RWPE1 (cell line): ENCODE measurements at regions not wholly inside any gene's neighbourhood (a gene's known extent, or its start where the extent isn't known, plus 50 kb on each side); places are given as distances from the start of the nearest gene placed in this dataset.
"Not testable (repeated sequence)": the region's sequence is repeated elsewhere in the genome, so short reads cannot be mapped to it uniquely, and the experiment has no call there.

ENCODE experiments used
- CTCF ChIA-PET: fragments of 350-600 bp; sonication (Branson Sonifier 250); formaldehyde crosslinking; extraction: SDS; loops from one replicate; lab custom pipeline; 2021; lab: Yijun Ruan, JAX
- POLR2A ChIA-PET: fragments of 400-600 bp; formaldehyde crosslinking; extraction: SDS; loops from one replicate; lab custom pipeline; 2020; ENCODE audit warnings: antibody characterized with exemption; ENCODE audit not compliant: low non-redundant PET; lab: Yijun Ruan, JAX
- DNase-seq: peaks from one replicate; pipeline ENCODE4 v3.0.0; 2012; ENCODE audit warnings: low spot score
- H3K27ac ChIP-seq: fragments of 450-650 bp; 2 replicates; pipeline ENCODE4 v1.5.1; 2017
- CTCF ChIP-seq: fragments of 450-650 bp; conservative IDR thresholded peaks from 2 replicates; pipeline ENCODE4 v1.5.1; 2017; ENCODE audit warnings: low read depth, mild to moderate bottlenecking

GRCh38 chr3:144894576-144894975 is 923.0 kb downstream of the DIPK2A start:
- CTCF ChIA-PET: interaction anchor here (0.6 to 0.7 kb wide), 2 partner anchors 10 to 545 kb away, joined by 3 read pairs; no protein-coding TSS in a partner anchor
- DNase-seq: no peak
- POLR2A ChIA-PET: no interaction called here

GRCh38 chr3:144900366-144900765 is 928.7 kb downstream of the DIPK2A start:
- no peak for DNase-seq
- H3K27ac ChIP-seq: no peak overlapping the region
- CTCF ChIA-PET: no interaction called here
- POLR2A ChIA-PET: no interaction called here
- no peak for TF ChIP-seq CTCF

More at GRCh38 chr3:144894576-144894975, 923.0 kb downstream of the DIPK2A start:
- no peak overlapping the region for H3K27ac ChIP-seq
- TF ChIP-seq CTCF: no peak

DNA sequence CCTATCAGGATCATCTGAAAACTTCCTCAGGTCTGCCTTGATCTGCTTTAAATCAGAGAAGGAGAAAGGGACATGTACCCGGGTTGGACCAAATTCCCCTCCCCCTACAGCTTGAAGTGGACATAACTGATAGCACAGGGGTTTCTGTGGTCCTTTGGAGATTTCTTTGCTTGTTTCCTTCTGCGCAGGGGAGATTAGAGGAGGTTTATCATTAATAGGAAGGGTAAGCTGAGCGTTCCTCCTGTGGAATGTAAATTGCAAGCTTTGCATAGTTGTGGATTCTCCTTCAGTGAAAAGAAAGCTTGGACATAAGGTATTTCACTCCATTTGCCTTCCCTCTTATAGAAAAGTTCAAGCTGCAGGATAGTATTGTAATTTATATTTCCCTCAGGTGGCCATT is 936.0 kb downstream of the DIPK2A start:
- DNase-seq, POLR2A ChIA-PET, CTCF ChIA-PET, H3K27ac ChIP-seq: not testable (repeated sequence)

DNA sequence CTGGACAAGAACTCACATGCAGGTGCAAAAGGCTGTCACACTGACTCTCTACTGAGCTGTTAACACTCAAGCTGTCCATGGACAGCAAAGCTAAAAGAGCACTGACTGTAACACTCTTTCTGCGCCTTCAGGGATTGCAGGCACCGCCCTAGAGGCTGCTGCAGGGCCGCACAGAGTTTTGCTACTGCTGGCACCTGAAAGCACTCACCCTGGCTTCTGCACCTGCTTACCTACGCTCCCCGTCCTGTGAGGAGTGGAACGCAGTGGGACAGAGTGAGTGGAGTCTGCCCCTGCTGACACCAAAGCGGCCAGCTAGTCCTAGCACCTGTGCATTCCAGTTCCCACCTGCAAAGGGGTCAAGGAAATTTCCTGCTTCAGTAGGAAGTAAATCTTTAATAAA is 941.3 kb downstream of the DIPK2A start:
- TF ChIP-seq CTCF: no peak
- POLR2A ChIA-PET: no interaction called here
- no peak for DNase-seq
- CTCF ChIA-PET: no interaction called here
- no peak overlapping the region for H3K27ac ChIP-seq

GRCh38 chr3:144915202-144915601 is 943.6 kb downstream of the DIPK2A start:
- CTCF ChIA-PET: no interaction called here

GRCh38 chr3:144921710-144922109 is 950.1 kb downstream of the DIPK2A start:
- no peak for DNase-seq
- POLR2A ChIA-PET: no interaction called here
- CTCF ChIA-PET: no interaction called here
- H3K27ac ChIP-seq: no peak overlapping the region
- TF ChIP-seq CTCF: no peak

More at GRCh38 chr3:144915202-144915601, 943.6 kb downstream of the DIPK2A start:
- no peak for DNase-seq
- no peak overlapping the region for H3K27ac ChIP-seq
- TF ChIP-seq CTCF: no peak
- POLR2A ChIA-PET: no interaction called here

GRCh38 chr3:144923046-144923775 is 951.6 kb downstream of the DIPK2A start:
- ChIA-PET POLR2A (no interaction called here), CTCF (interaction anchor here (0.6 kb wide), 1 partner anchor 1028 kb away, joined by 3 read pairs; no protein-coding TSS in a partner anchor)
- no peak for DNase-seq
- TF ChIP-seq CTCF: no peak
- no peak overlapping the region for H3K27ac ChIP-seq
